GM23338 (cell line): ENCODE measurements at regions not wholly inside any gene's neighbourhood (a gene's known extent, or its start where the extent isn't known, plus 50 kb on each side); places are given as distances from the start of the nearest gene placed in this dataset.

ENCODE experiments used
- ATAC-seq: fragments of 200-7000 bp; cut with Tn5 transposase; 3 replicates; pipeline ENCODE4 v1.9.1; 2020
- DNase-seq: peaks from one replicate; pipeline ENCODE4 v3.0.0-alpha.2; 2015; ENCODE audit warnings: low spot score
- H2AFZ ChIP-seq: fragments of 200-600 bp; sonication (generic); 2 replicates; pipeline ENCODE4 v1.8.0; 2016; ENCODE audit warnings: antibody characterized with exemption, mild to moderate bottlenecking, moderate library complexity
- H3F3A ChIP-seq: fragments of 200-600 bp; sonication (generic); replicated peaks from 2 replicates; pipeline ENCODE4 v1.8.0; 2017; ENCODE audit warnings: antibody characterized with exemption, mixed run types, low read depth
- H3K27ac ChIP-seq: fragments of 200-600 bp; sonication (generic); 2 replicates; pipeline ENCODE4 v1.6.1; 2016; ENCODE audit warnings: low read depth
- H3K27me3 ChIP-seq: fragments of 200-600 bp; sonication (generic); 2 replicates; pipeline ENCODE4 v1.8.0; 2016; ENCODE audit warnings: mild to moderate bottlenecking, mixed run types, moderate library complexity; ENCODE audit not compliant: insufficient read depth
- H3K36me3 ChIP-seq: fragments of 200-600 bp; sonication (generic); 2 replicates; pipeline ENCODE4 v1.8.0; 2016; ENCODE audit warnings: mild to moderate bottlenecking; ENCODE audit not compliant: insufficient read depth
- H3K4me1 ChIP-seq: fragments of 200-600 bp; sonication (generic); 2 replicates; pipeline ENCODE4 v1.8.0; 2016; ENCODE audit warnings: mild to moderate bottlenecking, moderate library complexity; ENCODE audit not compliant: insufficient read depth
- H3K4me2 ChIP-seq: fragments of 200-600 bp; sonication (generic); 2 replicates; pipeline ENCODE4 v1.7.1; 2017; ENCODE audit warnings: mixed run types
- H3K4me3 ChIP-seq: fragments of 200-600 bp; sonication (generic); 2 replicates; pipeline ENCODE4 v1.6.1; 2016; ENCODE audit warnings: mixed run types
- H3K79me2 ChIP-seq: fragments of 200-600 bp; sonication (generic); replicated peaks from 2 replicates; pipeline ENCODE4 v1.8.0; 2017; ENCODE audit warnings: mild to moderate bottlenecking; ENCODE audit not compliant: insufficient read depth
- H3K9me2 ChIP-seq: fragments of 200-600 bp; sonication (generic); 2 replicates; pipeline ENCODE4 v1.8.0; 2017; ENCODE audit not compliant: insufficient read depth
- H4K20me1 ChIP-seq: fragments of 200-600 bp; sonication (generic); replicated peaks from 2 replicates; pipeline ENCODE4 v1.8.0; 2017; ENCODE audit warnings: mild to moderate bottlenecking; ENCODE audit not compliant: insufficient read depth
- H3K27ac Mint-ChIP-seq: 2 replicates; pipeline ENCODE4 v1.8.0; 2020; ENCODE audit warnings: inconsistent platforms, mild to moderate bottlenecking, moderate library complexity, mixed read lengths
- H3K27me3 Mint-ChIP-seq: 3 replicates; pipeline ENCODE4 v1.8.0; 2022; ENCODE audit warnings: low read depth, mild to moderate bottlenecking, moderate library complexity, mixed read lengths, inconsistent platforms; ENCODE audit not compliant: insufficient read depth, poor library complexity
- H3K36me3 Mint-ChIP-seq: 3 replicates; pipeline ENCODE4 v1.8.0; 2021; ENCODE audit warnings: low read depth, mild to moderate bottlenecking, inconsistent platforms, moderate library complexity, mixed read lengths
- H3K4me1 Mint-ChIP-seq: 3 replicates; pipeline ENCODE4 v1.8.0; 2020; ENCODE audit warnings: mild to moderate bottlenecking, inconsistent platforms, mixed read lengths
- H3K4me3 Mint-ChIP-seq: 3 replicates; pipeline ENCODE4 v1.8.0; 2021; ENCODE audit warnings: moderate library complexity, mild to moderate bottlenecking, inconsistent platforms, mixed read lengths
- H3K9me3 Mint-ChIP-seq: 3 replicates; pipeline ENCODE4 v1.8.0; 2020; ENCODE audit warnings: moderate library complexity, mild to moderate bottlenecking, inconsistent platforms, mixed read lengths
- EZH2phosphoT487 ChIP-seq: fragments of 200-600 bp; sonication (generic); IDR thresholded peaks from one replicate; pipeline ENCODE4 v1.8.1; 2018; ENCODE audit warnings: antibody characterized with exemption; ENCODE audit not compliant: unreplicated experiment
- NANOG ChIP-seq: IDR thresholded peaks from 2 replicates; pipeline ENCODE4 v1.6.1; 2016; ENCODE audit warnings: antibody characterized with exemption, borderline replicate concordance
- STAT1 ChIP-seq: IDR thresholded peaks from one replicate; pipeline ENCODE4 v1.6.1; 2016; ENCODE audit warnings: antibody characterized with exemption; ENCODE audit not compliant: unreplicated experiment
- ZNF114 ChIP-seq: fragments of 250-450 bp; sonication (Bioruptor Pico); IDR thresholded peaks from 2 replicates; pipeline ENCODE4 v1.5.0; 2020; ENCODE audit warnings: mild to moderate bottlenecking, moderate library complexity
- ZNF331 ChIP-seq: fragments of 250-450 bp; sonication (Bioruptor Pico); IDR thresholded peaks from 2 replicates; pipeline ENCODE4 v1.5.0; 2020; ENCODE audit warnings: low read depth, mild to moderate bottlenecking, moderate library complexity
- TF ChIP-seq, protein P1 (sequence below): fragments of 250-450 bp; sonication (Bioruptor Pico); IDR thresholded peaks from 2 replicates; pipeline ENCODE4 v1.5.0; 2020; ENCODE audit warnings: mild to moderate bottlenecking, moderate library complexity
- TF ChIP-seq, protein P2 (sequence below): IDR thresholded peaks from 2 replicates; pipeline ENCODE4 v1.6.1; 2016; ENCODE audit warnings: antibody characterized with exemption

- TF ChIP-seq, protein P1, sequence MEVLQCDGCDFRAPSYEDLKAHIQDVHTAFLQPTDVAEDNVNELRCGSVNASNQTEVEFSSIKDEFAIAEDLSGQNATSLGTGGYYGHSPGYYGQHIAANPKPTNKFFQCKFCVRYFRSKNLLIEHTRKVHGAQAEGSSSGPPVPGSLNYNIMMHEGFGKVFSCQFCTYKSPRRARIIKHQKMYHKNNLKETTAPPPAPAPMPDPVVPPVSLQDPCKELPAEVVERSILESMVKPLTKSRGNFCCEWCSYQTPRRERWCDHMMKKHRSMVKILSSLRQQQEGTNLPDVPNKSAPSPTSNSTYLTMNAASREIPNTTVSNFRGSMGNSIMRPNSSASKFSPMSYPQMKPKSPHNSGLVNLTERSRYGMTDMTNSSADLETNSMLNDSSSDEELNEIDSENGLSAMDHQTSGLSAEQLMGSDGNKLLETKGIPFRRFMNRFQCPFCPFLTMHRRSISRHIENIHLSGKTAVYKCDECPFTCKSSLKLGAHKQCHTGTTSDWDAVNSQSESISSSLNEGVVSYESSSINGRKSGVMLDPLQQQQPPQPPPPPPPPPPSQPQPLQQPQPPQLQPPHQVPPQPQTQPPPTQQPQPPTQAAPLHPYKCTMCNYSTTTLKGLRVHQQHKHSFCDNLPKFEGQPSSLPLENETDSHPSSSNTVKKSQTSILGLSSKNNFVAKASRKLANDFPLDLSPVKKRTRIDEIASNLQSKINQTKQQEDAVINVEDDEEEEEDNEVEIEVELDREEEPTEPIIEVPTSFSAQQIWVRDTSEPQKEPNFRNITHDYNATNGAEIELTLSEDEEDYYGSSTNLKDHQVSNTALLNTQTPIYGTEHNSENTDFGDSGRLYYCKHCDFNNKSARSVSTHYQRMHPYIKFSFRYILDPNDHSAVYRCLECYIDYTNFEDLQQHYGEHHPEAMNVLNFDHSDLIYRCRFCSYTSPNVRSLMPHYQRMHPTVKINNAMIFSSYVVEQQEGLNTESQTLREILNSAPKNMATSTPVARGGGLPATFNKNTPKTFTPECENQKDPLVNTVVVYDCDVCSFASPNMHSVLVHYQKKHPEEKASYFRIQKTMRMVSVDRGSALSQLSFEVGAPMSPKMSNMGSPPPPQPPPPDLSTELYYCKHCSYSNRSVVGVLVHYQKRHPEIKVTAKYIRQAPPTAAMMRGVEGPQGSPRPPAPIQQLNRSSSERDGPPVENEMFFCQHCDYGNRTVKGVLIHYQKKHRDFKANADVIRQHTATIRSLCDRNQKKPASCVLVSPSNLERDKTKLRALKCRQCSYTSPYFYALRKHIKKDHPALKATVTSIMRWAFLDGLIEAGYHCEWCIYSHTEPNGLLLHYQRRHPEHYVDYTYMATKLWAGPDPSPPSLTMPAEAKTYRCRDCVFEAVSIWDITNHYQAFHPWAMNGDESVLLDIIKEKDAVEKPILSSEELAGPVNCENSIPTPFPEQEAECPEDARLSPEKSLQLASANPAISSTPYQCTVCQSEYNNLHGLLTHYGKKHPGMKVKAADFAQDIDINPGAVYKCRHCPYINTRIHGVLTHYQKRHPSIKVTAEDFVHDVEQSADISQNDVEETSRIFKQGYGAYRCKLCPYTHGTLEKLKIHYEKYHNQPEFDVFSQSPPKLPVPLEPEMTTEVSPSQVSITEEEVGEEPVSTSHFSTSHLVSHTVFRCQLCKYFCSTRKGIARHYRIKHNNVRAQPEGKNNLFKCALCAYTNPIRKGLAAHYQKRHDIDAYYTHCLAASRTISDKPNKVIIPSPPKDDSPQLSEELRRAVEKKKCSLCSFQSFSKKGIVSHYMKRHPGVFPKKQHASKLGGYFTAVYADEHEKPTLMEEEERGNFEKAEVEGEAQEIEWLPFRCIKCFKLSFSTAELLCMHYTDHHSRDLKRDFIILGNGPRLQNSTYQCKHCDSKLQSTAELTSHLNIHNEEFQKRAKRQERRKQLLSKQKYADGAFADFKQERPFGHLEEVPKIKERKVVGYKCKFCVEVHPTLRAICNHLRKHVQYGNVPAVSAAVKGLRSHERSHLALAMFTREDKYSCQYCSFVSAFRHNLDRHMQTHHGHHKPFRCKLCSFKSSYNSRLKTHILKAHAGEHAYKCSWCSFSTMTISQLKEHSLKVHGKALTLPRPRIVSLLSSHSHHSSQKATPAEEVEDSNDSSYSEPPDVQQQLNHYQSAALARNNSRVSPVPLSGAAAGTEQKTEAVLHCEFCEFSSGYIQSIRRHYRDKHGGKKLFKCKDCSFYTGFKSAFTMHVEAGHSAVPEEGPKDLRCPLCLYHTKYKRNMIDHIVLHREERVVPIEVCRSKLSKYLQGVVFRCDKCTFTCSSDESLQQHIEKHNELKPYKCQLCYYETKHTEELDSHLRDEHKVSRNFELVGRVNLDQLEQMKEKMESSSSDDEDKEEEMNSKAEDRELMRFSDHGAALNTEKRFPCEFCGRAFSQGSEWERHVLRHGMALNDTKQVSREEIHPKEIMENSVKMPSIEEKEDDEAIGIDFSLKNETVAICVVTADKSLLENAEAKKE (CRISPR knock-in tag): no peak
- no peak for TF ChIP-seq ZNF331
- no peak for TF ChIP-seq STAT1
- TF ChIP-seq, protein P2, sequence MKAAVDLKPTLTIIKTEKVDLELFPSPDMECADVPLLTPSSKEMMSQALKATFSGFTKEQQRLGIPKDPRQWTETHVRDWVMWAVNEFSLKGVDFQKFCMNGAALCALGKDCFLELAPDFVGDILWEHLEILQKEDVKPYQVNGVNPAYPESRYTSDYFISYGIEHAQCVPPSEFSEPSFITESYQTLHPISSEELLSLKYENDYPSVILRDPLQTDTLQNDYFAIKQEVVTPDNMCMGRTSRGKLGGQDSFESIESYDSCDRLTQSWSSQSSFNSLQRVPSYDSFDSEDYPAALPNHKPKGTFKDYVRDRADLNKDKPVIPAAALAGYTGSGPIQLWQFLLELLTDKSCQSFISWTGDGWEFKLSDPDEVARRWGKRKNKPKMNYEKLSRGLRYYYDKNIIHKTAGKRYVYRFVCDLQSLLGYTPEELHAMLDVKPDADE: no peak
- no peak for TF ChIP-seq NANOG
- no peak for TF ChIP-seq ZNF114 (CRISPR knock-in tag)
Measured at GRCh38 chr2:90207454-90208058, 1516.1 kb downstream of the RPIA start (continued).

GRCh38 chr2:90209009-90209408 is 1517.5 kb downstream of the RPIA start:
- Histone ChIP-seq H3F3A (no peaks in the 10 kb centered on the region), H3K4me1 (peaks cover 20% of the 10 kb centered on the region), H3K36me3 (no peaks in the 10 kb centered on the region), H3K27me3 (no peaks in the 10 kb centered on the region), H2AFZ (no peak overlapping the region), H3K9me2 (no peaks in the 10 kb centered on the region; the same call in 1 of the 2 replicates), H3K4me3 (no peak overlapping the region), H3K4me2 (no peak overlapping the region), H4K20me1 (no peaks in the 10 kb centered on the region), H3K27ac (no peak overlapping the region), H3K79me2 (no peaks in the 10 kb centered on the region)
- DNase-seq (no peak), ATAC-seq (no peak)
- H3K9me3 Mint-ChIP-seq: peaks cover 77% of the 10 kb centered on the region
- no peak overlapping the region for H3K27ac Mint-ChIP-seq
- no peaks in the 10 kb centered on the region for H3K27me3 Mint-ChIP-seq
- H3K4me3 Mint-ChIP-seq: no peak overlapping the region
- H3K36me3 Mint-ChIP-seq: peaks cover 4% of the 10 kb centered on the region; the same call in 2 of the 3 replicates
- H3K4me1 Mint-ChIP-seq: peaks cover 11% of the 10 kb centered on the region; the same call in 2 of the 3 replicates
- TF ChIP-seq EZH2phosphoT487: no peak
- TF ChIP-seq, protein P1 (CRISPR knock-in tag): no peak
